HepG2 (cell line): ENCODE measurements at regions not wholly inside any gene's neighbourhood (a gene's known extent, or its start where the extent isn't known, plus 50 kb on each side); places are given as distances from the start of the nearest gene placed in this dataset.

Experiments used
- ATAC-seq: fragments of 200-7000 bp; cut with Tn5 transposase; 3 replicates; pipeline ENCODE4 v1.9.1; 2020; ENCODE audit warnings: mild to moderate bottlenecking, moderate library complexity
- BruUV-seq: library from RNA; stranded (reverse); fragments of 400-500 nt; replicated peaks from 2 replicates; lab custom pipeline; 2021; lab: Mats Ljungman, UMichigan
- CTCF ChIA-PET: fragments of 300-600 bp; formaldehyde crosslinking; extraction: SDS; loops from one replicate; lab custom pipeline; 2021; ENCODE audit warnings: low total read pairs, inconsistent platforms, low intra/inter-chr PET ratio; lab: Yijun Ruan, JAX
- POLR2A ChIA-PET: fragments of 350-600 bp; sonication (Branson Sonifier 250); formaldehyde crosslinking; loops from one replicate; lab custom pipeline; 2020; ENCODE audit warnings: antibody characterized with exemption, inconsistent platforms; lab: Yijun Ruan, JAX
- DNase-seq: peaks from one replicate; pipeline ENCODE4 v3.0.0-alpha.2; 2015; ENCODE audit warnings: low spot score
- FAIRE-seq: peaks from 3 replicates; lab custom pipeline; 2011; peaks lifted over from hg19 to GRCh38; lab: Jason Lieb, UNC
- H2AFZ ChIP-seq: one replicate; pipeline ENCODE4 v1.6.1; 2011; ENCODE audit warnings: low read length, inconsistent platforms
- H3K27ac ChIP-seq: fragments of 300-600 bp; 3 replicates; pipeline ENCODE4 v1.8.0; 2011; ENCODE audit warnings: mixed run types, mild to moderate bottlenecking, mixed read lengths, low read length, inconsistent platforms; ENCODE audit not compliant: insufficient read depth; ENCODE audit errors: extremely low read length
- H3K27me3 ChIP-seq, 2 experiments: fragments of 200-600 bp in 1 of 2; 2 replicates in 1 of 2; 3 replicates in 1 of 2; pipeline versions ENCODE4 v1.6.0 to v1.8.0; 2011; ENCODE audit warnings: low read length in 2 of 2, mild to moderate bottlenecking in 2 of 2, moderate library complexity in 2 of 2, inconsistent platforms in 1 of 2; ENCODE audit not compliant: insufficient read depth in 2 of 2, control insufficient read depth in 1 of 2
- H3K36me3 ChIP-seq, 2 experiments: fragments of 200-600 bp in 1 of 2; replicated peaks in 1 of 2; 2 replicates in 1 of 2; 3 replicates in 1 of 2; pipeline versions ENCODE4 v1.5.1 to v1.8.0; 2011; ENCODE audit warnings: low read length in 2 of 2, inconsistent platforms in 1 of 2; ENCODE audit not compliant: insufficient read depth in 2 of 2, control insufficient read depth in 1 of 2
- H3K4me1 ChIP-seq: 2 replicates; pipeline ENCODE4 v1.5.1; 2012; ENCODE audit warnings: low read length, inconsistent platforms; ENCODE audit not compliant: insufficient read depth
- H3K4me2 ChIP-seq: 2 replicates; pipeline ENCODE4 v1.6.0; 2011; ENCODE audit warnings: low read depth, low read length, inconsistent platforms
- H3K4me3 ChIP-seq, 3 experiments: fragments of 200-600 bp in 1 of 3; sonication (generic), shearing (Covaris generic) in 1 of 3; replicated peaks in 1 of 3; 2 replicates each; pipeline ENCODE4 v1.5.1; 2011 to 2016; ENCODE audit warnings: low read length in 3 of 3, inconsistent platforms in 2 of 3, low read depth in 2 of 3, mild to moderate bottlenecking in 2 of 3, control low read depth in 1 of 3, mixed read lengths in 1 of 3; ENCODE audit not compliant: insufficient read depth in 1 of 3
- H3K79me2 ChIP-seq: one replicate; pipeline ENCODE4 v1.6.1; 2011; ENCODE audit warnings: low read length, inconsistent platforms; ENCODE audit not compliant: insufficient read depth
- H3K9ac ChIP-seq: 2 replicates; pipeline ENCODE4 v1.6.0; 2011; ENCODE audit warnings: mild to moderate bottlenecking, low read depth, low read length, inconsistent platforms; ENCODE audit not compliant: insufficient read depth
- H3K9me3 ChIP-seq: 2 replicates; pipeline ENCODE4 v1.5.1; 2012; ENCODE audit warnings: mild to moderate bottlenecking, low read length
- H4K20me1 ChIP-seq: 2 replicates; pipeline ENCODE4 v1.6.0; 2011; ENCODE audit warnings: inconsistent platforms, mild to moderate bottlenecking, low read length, moderate library complexity; ENCODE audit not compliant: insufficient read depth
- ARID4A ChIP-seq: sonication (generic); formaldehyde crosslinking; IDR thresholded peaks from 2 replicates; pipeline ENCODE4 v1.5.0; 2020; ENCODE audit warnings: mild to moderate bottlenecking, missing genetic modification reagents, borderline replicate concordance
- ATF1 ChIP-seq: IDR thresholded peaks from 2 replicates; pipeline ENCODE4 v1.6.1; 2016; ENCODE audit warnings: mild to moderate bottlenecking, control low read depth
- GATAD2A ChIP-seq: IDR thresholded peaks from 2 replicates; pipeline ENCODE4 v1.6.1; 2016
- HOMEZ ChIP-seq: IDR thresholded peaks from 2 replicates; pipeline ENCODE4 v1.6.1; 2016; ENCODE audit warnings: low read depth
- KMT2A ChIP-seq: sonication (generic); formaldehyde crosslinking; IDR thresholded peaks from 2 replicates; pipeline ENCODE4 v1.4.0; 2020; ENCODE audit warnings: missing genetic modification reagents
- MYNN ChIP-seq: sonication (generic); formaldehyde crosslinking; IDR thresholded peaks from 2 replicates; pipeline ENCODE4 v1.4.0; 2020; ENCODE audit warnings: mild to moderate bottlenecking, low read depth, missing genetic modification reagents
- NFIC ChIP-seq: IDR thresholded peaks from 2 replicates; pipeline ENCODE4 v1.6.1; 2012; ENCODE audit warnings: mild to moderate bottlenecking, low read length, inconsistent platforms
- NR1H2 ChIP-seq: sonication (generic); formaldehyde crosslinking; IDR thresholded peaks from 2 replicates; pipeline ENCODE4 v1.8.1; 2022; ENCODE audit warnings: low read depth, missing genetic modification reagents, borderline replicate concordance
- SRSF9 ChIP-seq: fragments of 200-400 bp; formaldehyde crosslinking; IDR thresholded peaks from 2 replicates; pipeline ENCODE4 v1.6.1; 2018; ENCODE audit warnings: borderline replicate concordance, mild to moderate bottlenecking, low read depth, low read length; ENCODE audit not compliant: insufficient read depth, poor library complexity, severe bottlenecking
- SUZ12 ChIP-seq: fragments of 150-350 bp; IDR thresholded peaks from 2 replicates; pipeline ENCODE4 v1.6.1; 2014; ENCODE audit warnings: low read depth, low read length
- ZBTB1 ChIP-seq: sonication (generic); formaldehyde crosslinking; IDR thresholded peaks from 2 replicates; pipeline ENCODE4 v1.4.0; 2020; ENCODE audit warnings: missing genetic modification reagents, borderline replicate concordance
- ZFP36L1 ChIP-seq: sonication (generic); formaldehyde crosslinking; IDR thresholded peaks from 2 replicates; pipeline ENCODE4 v1.8.0; 2022; ENCODE audit warnings: mild to moderate bottlenecking, missing genetic modification reagents, moderate library complexity
- ZNF275 ChIP-seq: sonication (generic); formaldehyde crosslinking; IDR thresholded peaks from 2 replicates; pipeline ENCODE4 v1.8.0; 2022; ENCODE audit warnings: missing genetic modification reagents, mild to moderate bottlenecking, inconsistent platforms, borderline replicate concordance
- ZNF281 ChIP-seq: sonication (generic); formaldehyde crosslinking; IDR thresholded peaks from 2 replicates; pipeline ENCODE4 v1.4.0; 2020; ENCODE audit warnings: missing genetic modification reagents, borderline replicate concordance
- ZNF33B ChIP-seq: sonication (generic); formaldehyde crosslinking; IDR thresholded peaks from 2 replicates; pipeline ENCODE4 v1.5.1; 2020; ENCODE audit warnings: mild to moderate bottlenecking, missing genetic modification reagents
- ZNF737 ChIP-seq: sonication (generic); formaldehyde crosslinking; IDR thresholded peaks from 2 replicates; pipeline ENCODE4 v1.5.0; 2020; ENCODE audit warnings: missing genetic modification reagents, mild to moderate bottlenecking, borderline replicate concordance
- WGBS: methylation state at CpG from one replicate; pipeline ENCODE4 v1.1.6; 2017; ENCODE audit warnings: low lambda C conversion rate; 5-methylcytosine and 5-hydroxymethylcytosine counted together
- in situ Hi-C: cut with HindIII; loops from 2 replicates; pipeline ENCODE4 v1.10.0; 2017; ENCODE audit warnings: low pct_unique_long_range_greater_than_20kb; ENCODE audit not compliant: extremely low pct_ligation_motif_present
- intact Hi-C: fragments of 100-400 bp; cut with micrococcal nuclease; formaldehyde crosslinking; loops from one replicate; pipeline ENCODE4 v1.10.0; 2022; ENCODE audit not compliant: unreplicated experiment

GRCh38 chr20:39961637-39962244 lies 727.3 kb downstream of the MAFB start:
- no peaks in the 10 kb centered on the region for H3K79me2 ChIP-seq
- H3K9ac ChIP-seq, result no peak overlapping the region
- TF ChIP-seq ZBTB1 (CRISPR knock-in tag) (no peak), ZNF281 (CRISPR knock-in tag) (no peak), MYNN (CRISPR knock-in tag) (no peak), ZNF275 (CRISPR knock-in tag) (no peak), KMT2A (CRISPR knock-in tag) (no peak), HOMEZ (no peak), ARID4A (CRISPR knock-in tag) (no peak), SUZ12 (no peak), SRSF9 (no peak), NR1H2 (no peak), NFIC (no peak), ZNF737 (CRISPR knock-in tag) (no peak), ZNF33B (CRISPR knock-in tag) (no peak), ZFP36L1 (CRISPR knock-in tag) (no peak), ATF1 (no peak), GATAD2A (CRISPR knock-in tag) (no peak)
- ChIA-PET CTCF (no interaction called here), POLR2A (no interaction called here)
- no peak overlapping the region for H3K27ac ChIP-seq
- DNase-seq, result no peak
- no peak overlapping the region for H3K4me3 ChIP-seq
- H3K36me3 ChIP-seq, result no peaks in the 10 kb centered on the region
- H3K9me3 ChIP-seq, result peaks cover 97% of the 10 kb centered on the region
- in situ Hi-C loops (no loop called here), intact Hi-C loops (no loop called here)
- H3K4me2 ChIP-seq, result no peak overlapping the region
- no peaks in the 10 kb centered on the region for H4K20me1 ChIP-seq
- no peaks in the 10 kb centered on the region for H3K4me1 ChIP-seq
- H3K27me3 ChIP-seq, result no peaks in the 10 kb centered on the region
- no peak overlapping the region for H2AFZ ChIP-seq
- FAIRE-seq, result no peak
- 13% methylated on average over 6 of the region's 6 CpGs for WGBS
- no peak for ATAC-seq
- BruUV-seq, result no TSS peak
